GM12874 (cell line): ENCODE measurements at regions not wholly inside any gene's neighbourhood (a gene's known extent, or its start where the extent isn't known, plus 50 kb on each side); places are given as distances from the start of the nearest gene placed in this dataset.

Experiments used
- CTCF ChIP-seq: IDR thresholded peaks from 2 replicates; pipeline ENCODE4 v1.5.1; 2011; ENCODE audit warnings: low read depth, mild to moderate bottlenecking, control low read depth, low read length, moderate library complexity; ENCODE audit not compliant: insufficient read depth

- no peak for TF ChIP-seq CTCF
These were observed 372.2 kb upstream of the HS6ST1 start for GRCh38 chr2:128690869-128691268.

- TF ChIP-seq CTCF: no peak
These were observed 372.9 kb upstream of the HS6ST1 start for GRCh38 chr2:128691526-128691925.

- TF ChIP-seq CTCF: no peak
These were observed 374.5 kb upstream of the HS6ST1 start for GRCh38 chr2:128692895-128693742.

GRCh38 chr2:128693743-128694029, 375.0 kb upstream of the HS6ST1 start:
- TF ChIP-seq CTCF: no peak

- no peak for TF ChIP-seq CTCF
These were observed 377.1 kb upstream of the HS6ST1 start for GRCh38 chr2:128695646-128696220.

- TF ChIP-seq CTCF: no peak
These were observed 377.8 kb upstream of the HS6ST1 start for GRCh38 chr2:128696421-128696820.

GRCh38 chr2:128701418-128701817, 382.8 kb upstream of the HS6ST1 start:
- no peak for TF ChIP-seq CTCF
